GM12864 (cell line): ENCODE measurements at regions not wholly inside any gene's neighbourhood (a gene's known extent, or its start where the extent isn't known, plus 50 kb on each side); places are given as distances from the start of the nearest gene placed in this dataset.

ENCODE experiments used
- DNase-seq: peaks from one replicate; pipeline ENCODE4 v3.0.0-alpha.2; 2011; ENCODE audit warnings: low read depth
- H3K4me3 ChIP-seq: 2 replicates; pipeline ENCODE4 v1.5.1; 2011; ENCODE audit warnings: mild to moderate bottlenecking, low read depth, low read length, control low read depth
- CTCF ChIP-seq: IDR thresholded peaks from 2 replicates; pipeline ENCODE4 v1.5.1; 2011; ENCODE audit warnings: low read depth, mild to moderate bottlenecking, moderate library complexity, low read length, control low read depth, inconsistent platforms; ENCODE audit errors: missing control alignments

- TF ChIP-seq CTCF = no peak
- DNase-seq = no peak
- no peak overlapping the region for H3K4me3 ChIP-seq
These were observed 326.8 kb upstream of the KLF12 start for GRCh38 chr13:74461011-74461410.

- DNase-seq = no peak
- TF ChIP-seq CTCF = no peak
- no peak overlapping the region for H3K4me3 ChIP-seq
These were observed 318.7 kb upstream of the KLF12 start for GRCh38 chr13:74452881-74453280.

- no peak for DNase-seq
- H3K4me3 ChIP-seq = no peak overlapping the region
- no peak for TF ChIP-seq CTCF
These were observed 318.0 kb upstream of the KLF12 start for GRCh38 chr13:74452176-74452575.

- H3K4me3 ChIP-seq = no peak overlapping the region
- TF ChIP-seq CTCF = no peak
- DNase-seq = no peak
These were observed 316.8 kb upstream of the KLF12 start for GRCh38 chr13:74450964-74451363.

- DNase-seq = no peak
- no peak for TF ChIP-seq CTCF
- no peak overlapping the region for H3K4me3 ChIP-seq
These were observed 316.3 kb upstream of the KLF12 start for GRCh38 chr13:74450525-74450845.

DNA sequence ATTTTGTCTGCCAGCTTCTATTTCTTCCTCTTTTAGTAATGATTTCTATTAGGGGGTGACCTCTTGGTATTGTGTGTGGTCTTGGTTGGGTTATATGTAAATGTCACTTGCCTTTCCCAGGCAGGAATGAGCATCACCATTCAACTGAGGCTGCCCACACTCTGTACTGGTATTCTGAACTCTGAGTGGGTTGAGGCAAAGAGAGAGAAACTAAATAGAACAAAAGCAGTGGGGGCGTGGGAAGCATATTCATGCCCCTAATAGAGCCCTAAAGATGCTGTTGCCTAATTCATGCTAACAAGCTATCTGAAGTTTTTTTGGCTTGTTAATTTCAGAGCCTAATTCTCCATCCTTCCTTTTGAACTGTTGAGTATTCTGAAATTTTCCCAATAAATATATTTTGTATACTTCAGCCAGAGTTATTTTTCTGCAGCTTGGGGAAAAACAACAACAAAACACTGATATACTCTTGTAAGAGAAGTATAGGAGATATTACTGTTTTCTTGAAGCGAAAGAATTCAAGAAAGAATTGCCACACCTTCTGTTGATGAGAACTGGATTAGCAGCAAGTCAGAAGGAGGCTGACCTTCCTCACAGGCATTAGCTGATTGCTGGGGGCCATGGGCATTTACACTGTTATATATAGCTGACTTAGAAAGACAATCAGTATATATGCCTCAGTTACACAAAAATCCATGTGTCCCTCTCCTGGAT is 315.8 kb upstream of the KLF12 start:
- no peak for DNase-seq
- TF ChIP-seq CTCF = no peak
- no peak overlapping the region for H3K4me3 ChIP-seq

DNA sequence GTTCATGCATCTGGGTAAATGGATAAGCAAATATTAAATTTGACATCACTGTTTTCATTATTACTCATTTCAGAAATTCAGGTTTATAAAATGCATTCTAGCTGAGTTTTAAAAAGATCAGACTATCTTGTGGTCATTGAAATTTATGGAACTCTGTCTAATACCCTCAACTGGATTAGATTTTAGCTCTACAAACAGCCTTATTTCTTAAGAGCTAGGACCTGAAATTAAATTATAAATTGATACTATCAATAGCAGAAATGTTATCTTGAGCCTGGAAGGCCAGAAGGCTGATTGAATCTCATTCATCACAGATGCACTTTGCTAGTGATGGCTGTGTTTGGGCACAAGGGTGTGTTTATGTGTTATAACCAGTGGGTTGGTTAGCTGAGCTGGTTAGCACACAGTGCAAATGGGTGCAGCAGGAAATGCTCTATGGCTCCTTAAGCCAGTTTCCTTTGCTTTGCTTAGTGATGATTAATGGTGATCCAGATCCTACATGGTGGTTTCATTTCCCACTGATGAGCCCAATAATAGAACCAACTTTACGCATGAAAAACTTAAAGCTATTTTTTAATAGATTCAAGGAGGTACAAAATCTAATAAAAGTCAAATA is 310.8 kb upstream of the KLF12 start:
- DNase-seq = no peak
- TF ChIP-seq CTCF = no peak
- no peak overlapping the region for H3K4me3 ChIP-seq
